NCI-H345 (cell line): ENCODE measurements at regions not wholly inside any gene's neighbourhood (a gene's known extent, or its start where the extent isn't known, plus 50 kb on each side); places are given as distances from the start of the nearest gene placed in this dataset.
"Not testable (repeated sequence)": the region's sequence is repeated elsewhere in the genome, so short reads cannot be mapped to it uniquely, and the experiment has no call there.

Experiments
- DNase-seq: peaks from one replicate; lab custom pipeline; 2025; lab: John Stamatoyannopoulos, UW

- DNase-seq, result no peak
These were observed 440.4 kb upstream of the CDH20 start for GRCh38 chr18:60892855-60893254.

GRCh38 chr18:60893355-60894097 lies 439.7 kb upstream of the CDH20 start:
- DNase-seq, result no peak

- DNase-seq, result no peak
These were observed 438.8 kb upstream of the CDH20 start for GRCh38 chr18:60894254-60894945.

GRCh38 chr18:60895181-60895580 lies 438.0 kb upstream of the CDH20 start:
- DNase-seq, result no peak

- no peak for DNase-seq
These were observed 435.1 kb upstream of the CDH20 start for GRCh38 chr18:60898111-60898510.

GRCh38 chr18:60905699-60906098 lies 427.5 kb upstream of the CDH20 start:
- no peak for DNase-seq

GRCh38 chr18:60910534-60910933 lies 422.7 kb upstream of the CDH20 start:
- no peak for DNase-seq

- no peak for DNase-seq
These were observed 421.7 kb upstream of the CDH20 start for GRCh38 chr18:60911504-60911903.

GRCh38 chr18:60915160-60915559 lies 418.1 kb upstream of the CDH20 start:
- DNase-seq, result no peak

GRCh38 chr18:60918862-60919261 lies 414.4 kb upstream of the CDH20 start:
- not testable (repeated sequence) for DNase-seq

GRCh38 chr18:60925892-60926291 lies 407.3 kb upstream of the CDH20 start:
- no peak for DNase-seq

- DNase-seq, result no peak
These were observed 403.3 kb upstream of the CDH20 start for GRCh38 chr18:60929966-60930365.

- no peak for DNase-seq
These were observed 398.0 kb upstream of the CDH20 start for GRCh38 chr18:60935041-60935910.

- no peak for DNase-seq
These were observed 397.1 kb upstream of the CDH20 start for GRCh38 chr18:60936101-60936500.

- DNase-seq, result no peak
These were observed 389.9 kb upstream of the CDH20 start for GRCh38 chr18:60943297-60943696.

GRCh38 chr18:60950634-60951033 lies 382.6 kb upstream of the CDH20 start:
- no peak for DNase-seq

- no peak for DNase-seq
These were observed 382.1 kb upstream of the CDH20 start for GRCh38 chr18:60951091-60951490.

GRCh38 chr18:60962625-60963024 lies 370.6 kb upstream of the CDH20 start:
- DNase-seq, result peak; percentile 30

- DNase-seq, result no peak
These were observed 367.4 kb upstream of the CDH20 start for GRCh38 chr18:60965856-60966255.

- DNase-seq, result no peak
These were observed 366.4 kb upstream of the CDH20 start for GRCh38 chr18:60966876-60967275.

- DNase-seq, result no peak
These were observed 357.8 kb upstream of the CDH20 start for GRCh38 chr18:60975420-60975819.

- no peak for DNase-seq
These were observed 356.3 kb upstream of the CDH20 start for GRCh38 chr18:60976976-60977375.

GRCh38 chr18:60978338-60978737 lies 354.9 kb upstream of the CDH20 start:
- DNase-seq, result no peak
